GM23248 (cell line): ENCODE measurements at regions not wholly inside any gene's neighbourhood (a gene's known extent, or its start where the extent isn't known, plus 50 kb on each side); places are given as distances from the start of the nearest gene placed in this dataset.

Experiments used
- DNase-seq: peaks from one replicate; pipeline ENCODE4 v3.0.0-alpha.2; 2015
- H2AFZ ChIP-seq: fragments of 200-600 bp; sonication (generic); 2 replicates; pipeline ENCODE4 v1.6.1; 2016; ENCODE audit warnings: antibody characterized with exemption
- H3F3A ChIP-seq: fragments of 200-600 bp; sonication (generic); 2 replicates; pipeline ENCODE4 v1.6.1; 2016; ENCODE audit warnings: mild to moderate bottlenecking, antibody characterized with exemption, mixed run types; ENCODE audit not compliant: insufficient read depth
- H3K27ac ChIP-seq: fragments of 200-600 bp; sonication (generic); 2 replicates; pipeline ENCODE4 v1.5.1; 2016; ENCODE audit warnings: mild to moderate bottlenecking
- H3K27me3 ChIP-seq: fragments of 200-600 bp; sonication (generic); replicated peaks from 2 replicates; pipeline ENCODE4 v1.6.1; 2016; ENCODE audit warnings: mild to moderate bottlenecking; ENCODE audit not compliant: insufficient read depth
- H3K36me3 ChIP-seq: fragments of 200-600 bp; sonication (generic); 2 replicates; pipeline ENCODE4 v1.6.1; 2016; ENCODE audit warnings: low read depth, mild to moderate bottlenecking
- H3K4me1 ChIP-seq: fragments of 200-600 bp; sonication (generic); 2 replicates; pipeline ENCODE4 v1.6.1; 2016; ENCODE audit warnings: mild to moderate bottlenecking; ENCODE audit not compliant: insufficient read depth
- H3K4me2 ChIP-seq: fragments of 200-600 bp; sonication (generic); one replicate; pipeline ENCODE4 v1.6.1; 2016; ENCODE audit warnings: mild to moderate bottlenecking; ENCODE audit not compliant: unreplicated experiment
- H3K4me3 ChIP-seq: fragments of 200-600 bp; sonication (generic); 2 replicates; pipeline ENCODE4 v1.5.1; 2016; ENCODE audit warnings: mild to moderate bottlenecking
- H3K79me2 ChIP-seq: fragments of 200-600 bp; sonication (generic); 2 replicates; pipeline ENCODE4 v1.6.1; 2016; ENCODE audit warnings: mild to moderate bottlenecking; ENCODE audit not compliant: insufficient read depth
- H3K9ac ChIP-seq: fragments of 200-600 bp; sonication (generic); 2 replicates; pipeline ENCODE4 v1.6.1; 2016; ENCODE audit warnings: mild to moderate bottlenecking
- H3K9me2 ChIP-seq: fragments of 200-600 bp; sonication (generic); 2 replicates; pipeline ENCODE4 v1.6.1; 2016; ENCODE audit warnings: mixed run types, mild to moderate bottlenecking, moderate library complexity; ENCODE audit not compliant: insufficient read depth
- H3K9me3 ChIP-seq: fragments of 200-600 bp; sonication (generic); one replicate; pipeline ENCODE4 v1.6.1; 2017; ENCODE audit warnings: low read depth
- H4K20me1 ChIP-seq: fragments of 200-600 bp; sonication (generic); 2 replicates; pipeline ENCODE4 v1.6.0; 2016; ENCODE audit not compliant: insufficient read depth
- EZH2 ChIP-seq: fragments of 200-600 bp; sonication (generic); IDR thresholded peaks from 2 replicates; pipeline ENCODE4 v1.6.1; 2018; ENCODE audit warnings: antibody characterized with exemption, mild to moderate bottlenecking; ENCODE audit not compliant: insufficient read depth, poor library complexity, severe bottlenecking
- EZH2phosphoT487 ChIP-seq: fragments of 200-600 bp; sonication (generic); IDR thresholded peaks from 2 replicates; pipeline ENCODE4 v1.6.1; 2018; ENCODE audit warnings: antibody characterized with exemption, moderate library complexity, mild to moderate bottlenecking, low read depth; ENCODE audit not compliant: insufficient read depth
- WGBS, 2 experiments: methylation state at CpG; one replicate each; pipeline ENCODE4 v1.1.6; 2015 to 2017; ENCODE audit warnings: low lambda C conversion rate in 2 of 2, low coverage in 1 of 2; ENCODE audit errors: missing lambda C conversion rate in 2 of 2; 5-methylcytosine and 5-hydroxymethylcytosine counted together
- in situ Hi-C: fragments of 300-500 bp; cut with MboI; formaldehyde crosslinking; loops from 2 replicates; pipeline ENCODE4 v1.15.0; 2020

GRCh38 chr2:128467321-128467969, 148.8 kb upstream of the HS6ST1 start:
- 7 to 8% methylated on average over 9 of the region's 10 CpGs for WGBS, 2 experiments
- H3F3A ChIP-seq, result no peaks in the 10 kb centered on the region
- no peaks in the 10 kb centered on the region for H3K9me3 ChIP-seq
- no peak overlapping the region for H3K27ac ChIP-seq
- no peaks in the 10 kb centered on the region for H3K36me3 ChIP-seq
- H3K9me2 ChIP-seq, result no peaks in the 10 kb centered on the region
- peaks cover under 1% of the 10 kb centered on the region; the same call in 1 of the 2 replicates for H3K4me1 ChIP-seq
- H3K27me3 ChIP-seq, result no peaks in the 10 kb centered on the region
- in situ Hi-C loops, result no loop called here
- TF ChIP-seq EZH2 (no peak), EZH2phosphoT487 (no peak)
- H4K20me1 ChIP-seq, result no peaks in the 10 kb centered on the region
- H3K4me2 ChIP-seq, result no peak overlapping the region
- H3K4me3 ChIP-seq, result no peak overlapping the region
- peak; percentile 50 for DNase-seq
- H3K9ac ChIP-seq, result no peak overlapping the region
- no peaks in the 10 kb centered on the region for H3K79me2 ChIP-seq
- no peak overlapping the region for H2AFZ ChIP-seq

- H3K4me1 ChIP-seq, result peaks cover 7% of the 10 kb centered on the region
- H3K36me3 ChIP-seq, result no peaks in the 10 kb centered on the region
- no peaks in the 10 kb centered on the region for H3K9me2 ChIP-seq
- no peaks in the 10 kb centered on the region for H3K79me2 ChIP-seq
- peak; percentile 15 for DNase-seq
- 30 to 37% methylated on average over 3 of the region's 3 CpGs for WGBS, 2 experiments
- no peak overlapping the region for H3K9ac ChIP-seq
- no peaks in the 10 kb centered on the region for H4K20me1 ChIP-seq
- no peak overlapping the region for H3K4me2 ChIP-seq
- no peak overlapping the region for H3K27ac ChIP-seq
- H3K27me3 ChIP-seq, result no peaks in the 10 kb centered on the region
- TF ChIP-seq EZH2 (no peak), EZH2phosphoT487 (no peak)
- no peak overlapping the region for H2AFZ ChIP-seq
- no peak overlapping the region for H3K4me3 ChIP-seq
- in situ Hi-C loops, result no loop called here
- H3K9me3 ChIP-seq, result no peaks in the 10 kb centered on the region
- H3F3A ChIP-seq, result no peaks in the 10 kb centered on the region
Measured at GRCh38 chr2:128468186-128468920, 149.7 kb upstream of the HS6ST1 start.

DNA sequence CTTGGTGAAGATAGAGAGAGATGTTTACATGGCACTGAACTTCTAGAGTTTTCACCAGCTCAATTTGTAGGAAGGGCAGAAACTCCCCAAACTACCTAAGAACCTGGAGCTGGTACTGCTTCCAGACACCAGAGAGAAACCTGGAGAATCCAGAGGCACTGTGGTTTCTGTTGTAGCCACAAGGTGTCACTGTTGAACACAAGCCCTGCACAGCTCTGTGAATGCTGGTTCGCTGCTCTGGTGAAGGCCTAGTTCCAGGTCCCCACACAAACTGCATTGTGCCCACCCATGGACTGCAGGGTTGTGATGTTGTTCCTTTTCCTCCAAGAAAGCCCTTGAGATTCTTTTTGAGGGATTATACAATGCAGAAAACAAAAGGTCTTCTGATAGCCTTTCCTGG, 150.5 kb upstream of the HS6ST1 start:
- Histone ChIP-seq H3K4me3 (no peak overlapping the region), H3K9me2 (no peaks in the 10 kb centered on the region), H3K27me3 (no peaks in the 10 kb centered on the region), H3K27ac (no peak overlapping the region), H3K4me1 (peaks cover 12% of the 10 kb centered on the region), H3K9me3 (no peaks in the 10 kb centered on the region), H3K79me2 (no peaks in the 10 kb centered on the region), H2AFZ (no peak overlapping the region), H3K36me3 (no peaks in the 10 kb centered on the region), H4K20me1 (no peaks in the 10 kb centered on the region), H3K4me2 (no peak overlapping the region), H3F3A (no peaks in the 10 kb centered on the region), H3K9ac (no peak overlapping the region)
- no peak for DNase-seq
- TF ChIP-seq EZH2 (no peak), EZH2phosphoT487 (no peak)
- WGBS, 2 experiments, result 90 to 100% methylated on average over 1 of the region's 1 CpG
- in situ Hi-C loops, result no loop called here

- Histone ChIP-seq H3K4me3 (no peak overlapping the region), H3K4me1 (peaks cover 12% of the 10 kb centered on the region), H4K20me1 (no peaks in the 10 kb centered on the region), H3K9ac (no peak overlapping the region), H3K79me2 (no peaks in the 10 kb centered on the region), H3K27ac (no peak overlapping the region), H3K4me2 (no peak overlapping the region), H3K27me3 (no peaks in the 10 kb centered on the region), H2AFZ (no peak overlapping the region), H3K9me2 (no peaks in the 10 kb centered on the region), H3F3A (no peaks in the 10 kb centered on the region), H3K9me3 (no peaks in the 10 kb centered on the region), H3K36me3 (no peaks in the 10 kb centered on the region)
- no peak for TF ChIP-seq EZH2phosphoT487
- no peak for TF ChIP-seq EZH2
- WGBS, 2 experiments, result 35 to 42% methylated on average over 3 of the region's 3 CpGs
- no peak for DNase-seq
- in situ Hi-C loops, result no loop called here
Measured at GRCh38 chr2:128469875-128470274, 151.2 kb upstream of the HS6ST1 start.
